Fibroblast of upper back skin (primary cell): ENCODE measurements at regions not wholly inside any gene's neighbourhood (a gene's known extent, or its start where the extent isn't known, plus 50 kb on each side); places are given as distances from the start of the nearest gene placed in this dataset.
"Not testable (repeated sequence)": the region's sequence is repeated elsewhere in the genome, so short reads cannot be mapped to it uniquely, and the experiment has no call there.

Experiments
- DNase-seq: peaks from one replicate; pipeline ENCODE4 v3.0.0-alpha.2; 2013

- DNase-seq, result no peak
These were observed 420.4 kb downstream of the DSC3 start for GRCh38 chr18:30622104-30622503.

DNA sequence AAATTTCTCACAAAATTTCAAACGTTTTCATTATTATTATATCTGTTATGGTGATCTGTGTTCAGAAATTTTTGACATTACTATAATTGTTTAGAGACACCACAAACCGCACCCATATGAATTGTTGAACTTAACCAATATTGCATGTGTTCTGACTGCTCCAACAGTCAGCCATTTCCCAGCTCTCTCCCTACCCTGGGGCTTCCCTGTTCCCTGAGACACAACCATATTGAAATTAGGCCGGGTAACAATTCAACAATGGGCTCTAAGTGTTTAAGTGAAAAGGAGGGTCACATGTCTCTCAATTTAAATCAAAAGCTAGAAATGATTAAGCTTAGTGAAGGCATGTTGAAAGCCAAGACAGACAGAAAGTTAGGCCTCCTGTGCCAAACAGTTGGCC lies 424.0 kb downstream of the DSC3 start:
- no peak for DNase-seq

GRCh38 chr18:30616414-30616813 lies 426.1 kb downstream of the DSC3 start:
- no peak for DNase-seq

GRCh38 chr18:30613467-30613801 lies 429.1 kb downstream of the DSC3 start:
- no peak for DNase-seq

DNA sequence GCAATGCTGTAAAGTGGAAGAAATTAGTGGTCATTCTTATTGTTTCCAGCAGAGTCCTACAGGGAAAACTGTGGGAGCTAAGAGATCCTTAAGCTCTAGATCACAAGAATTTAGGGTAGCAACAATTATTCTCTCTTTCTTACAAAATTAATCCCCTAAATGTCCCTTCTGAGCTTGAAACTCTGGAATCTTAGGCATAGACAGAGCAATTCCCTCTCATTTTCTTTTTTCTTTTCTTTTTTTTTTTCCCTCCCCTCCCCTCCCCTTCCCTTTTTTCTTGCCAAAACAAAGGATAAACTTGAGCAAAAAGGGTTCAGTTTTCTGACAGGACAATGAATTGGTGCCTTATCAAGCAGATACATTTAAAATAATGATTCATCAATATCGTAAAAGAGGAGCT lies 441.0 kb downstream of the DSC3 start:
- no peak for DNase-seq

DNA sequence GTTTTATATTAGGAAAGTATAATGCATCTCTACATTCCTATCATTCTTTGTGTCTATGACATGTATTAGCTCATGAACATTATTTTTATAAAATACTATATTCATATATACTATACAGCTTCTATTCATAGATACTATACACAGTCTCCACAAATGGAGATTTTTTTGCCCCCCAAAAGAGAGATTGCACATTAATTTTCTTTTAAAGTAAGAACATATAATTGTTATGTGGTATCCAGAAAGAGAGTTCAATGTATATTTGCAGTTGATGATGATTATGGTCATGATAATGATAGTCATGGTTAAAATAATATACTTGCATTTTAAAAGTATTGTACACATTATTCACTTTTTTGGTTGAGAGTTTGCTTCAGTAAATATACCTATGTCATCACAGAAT lies 445.3 kb downstream of the DSC3 start:
- no peak for DNase-seq

DNA sequence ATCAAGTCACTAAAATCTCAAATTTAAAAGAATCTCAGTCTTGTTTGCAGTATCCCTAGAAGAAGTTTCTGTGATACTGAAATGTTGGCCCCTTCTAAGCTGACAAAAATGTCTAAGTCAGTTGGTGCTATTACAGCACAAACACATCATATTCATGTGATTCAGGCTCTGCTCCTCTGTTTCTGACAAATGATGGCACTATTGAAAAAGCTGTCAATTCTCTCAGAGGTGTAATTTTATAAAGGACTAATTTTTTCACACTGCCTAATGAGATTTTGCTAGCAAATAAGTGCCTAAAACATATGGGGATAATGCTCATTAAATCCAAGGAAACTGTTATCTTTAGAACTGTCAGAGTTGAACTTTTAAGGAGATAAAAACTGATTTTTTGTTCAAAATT lies 445.9 kb downstream of the DSC3 start:
- DNase-seq, result no peak

- no peak for DNase-seq
These were observed 446.6 kb downstream of the DSC3 start for GRCh38 chr18:30595942-30596341.

GRCh38 chr18:30594911-30595310 lies 447.6 kb downstream of the DSC3 start:
- not testable (repeated sequence) for DNase-seq

DNA sequence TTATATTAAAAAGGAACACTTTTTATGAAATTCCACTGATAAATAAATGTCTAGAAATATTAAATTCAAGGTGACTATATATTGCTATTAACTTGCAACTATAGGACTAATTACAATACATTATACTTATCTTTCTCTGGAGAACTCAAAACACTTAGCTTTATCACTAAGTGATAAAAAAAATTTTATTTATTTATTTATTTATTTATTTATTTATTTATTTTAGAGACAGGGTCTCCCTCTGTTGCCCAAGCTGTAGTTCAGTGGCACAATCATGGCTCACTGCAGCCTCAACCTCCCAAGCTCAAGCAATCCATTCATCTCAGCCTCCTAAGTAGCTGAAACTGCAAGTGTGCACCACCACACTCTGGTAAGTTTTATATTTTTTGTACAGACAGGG lies 451.1 kb downstream of the DSC3 start:
- no peak for DNase-seq

GRCh38 chr18:30588673-30589164 lies 453.8 kb downstream of the DSC3 start:
- DNase-seq, result no peak

GRCh38 chr18:30583768-30584167 lies 458.8 kb downstream of the DSC3 start:
- no peak for DNase-seq

DNA sequence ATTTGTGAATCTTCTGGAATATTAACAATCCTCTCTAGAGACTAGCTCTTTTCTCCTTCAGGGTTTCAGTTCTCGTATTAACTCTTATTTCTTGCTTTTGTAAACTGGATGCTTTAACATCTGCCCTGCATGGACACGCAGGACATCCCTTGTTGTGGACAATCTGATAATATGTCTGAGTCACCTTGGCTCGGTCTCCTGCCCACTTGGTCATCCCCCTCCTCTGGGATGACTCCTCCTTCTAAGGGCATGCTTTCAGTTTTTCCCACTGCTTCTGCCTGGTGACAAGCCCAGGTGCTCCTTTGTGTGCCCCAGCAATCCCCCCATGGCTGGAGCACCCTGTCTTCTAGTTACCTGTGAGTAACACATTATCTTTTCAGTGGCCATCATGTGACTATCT lies 460.5 kb downstream of the DSC3 start:
- no peak for DNase-seq

DNA sequence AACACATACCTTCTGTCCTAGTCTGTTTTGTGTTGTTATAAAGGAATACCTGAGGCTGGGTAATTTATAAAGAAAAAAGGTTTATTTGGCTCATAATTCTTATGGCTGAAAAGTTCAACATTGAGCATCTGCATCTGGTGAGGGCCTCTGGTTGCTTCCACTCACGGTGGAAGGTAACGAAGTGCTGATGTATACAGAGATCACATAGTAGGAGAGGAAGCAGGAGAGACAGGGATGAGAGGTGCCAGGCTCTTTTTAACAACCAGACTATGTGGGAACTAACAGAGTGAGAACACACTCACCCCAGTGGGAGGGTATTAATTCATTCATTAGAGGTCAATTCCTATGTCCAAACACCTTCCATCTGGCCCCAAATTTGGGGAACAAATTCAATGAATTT lies 463.8 kb downstream of the DSC3 start:
- DNase-seq, result no peak

DNA sequence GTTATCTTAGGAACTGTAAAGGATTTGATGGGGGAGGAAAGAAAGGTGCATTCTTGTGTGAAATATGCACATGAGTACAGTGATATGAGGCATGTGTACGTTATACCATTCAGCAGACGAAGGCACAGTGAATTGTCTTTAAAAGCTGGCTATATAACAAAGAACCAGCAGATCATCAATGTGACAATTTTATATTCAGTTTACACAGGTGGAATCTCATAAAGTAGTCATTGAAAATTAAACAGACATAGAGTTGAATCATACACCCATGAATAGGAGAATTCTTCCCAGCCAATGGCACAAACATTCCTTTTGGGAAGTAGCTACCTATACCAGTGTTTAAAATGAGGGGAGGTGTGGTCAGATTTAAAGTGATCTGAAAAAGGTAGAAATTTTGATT lies 470.3 kb downstream of the DSC3 start:
- no peak for DNase-seq

GRCh38 chr18:30568333-30568732 lies 474.2 kb downstream of the DSC3 start:
- DNase-seq, result no peak

GRCh38 chr18:30566877-30567276 lies 475.7 kb downstream of the DSC3 start:
- DNase-seq, result no peak

GRCh38 chr18:30562231-30562630 lies 480.3 kb downstream of the DSC3 start:
- no peak for DNase-seq

GRCh38 chr18:30556112-30556511 lies 486.4 kb downstream of the DSC3 start:
- no peak for DNase-seq

DNA sequence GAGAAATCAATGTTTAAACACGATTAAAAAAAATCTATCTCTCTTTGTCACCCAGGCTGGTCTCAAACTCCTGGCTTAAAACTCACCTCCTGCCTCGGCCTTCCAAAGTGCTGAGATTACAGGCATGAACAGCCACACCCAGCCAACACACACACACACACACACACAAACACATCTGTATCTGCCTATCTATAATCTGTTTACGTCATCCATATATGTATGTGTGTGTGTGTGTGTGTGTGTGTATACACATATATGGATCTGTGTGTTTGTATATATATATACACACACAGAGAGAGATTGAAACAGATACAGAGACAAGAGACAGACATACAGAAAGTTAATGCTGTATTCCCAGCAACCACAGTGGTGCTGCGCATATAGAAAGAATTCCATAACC lies 497.1 kb downstream of the DSC3 start:
- no peak for DNase-seq

DNA sequence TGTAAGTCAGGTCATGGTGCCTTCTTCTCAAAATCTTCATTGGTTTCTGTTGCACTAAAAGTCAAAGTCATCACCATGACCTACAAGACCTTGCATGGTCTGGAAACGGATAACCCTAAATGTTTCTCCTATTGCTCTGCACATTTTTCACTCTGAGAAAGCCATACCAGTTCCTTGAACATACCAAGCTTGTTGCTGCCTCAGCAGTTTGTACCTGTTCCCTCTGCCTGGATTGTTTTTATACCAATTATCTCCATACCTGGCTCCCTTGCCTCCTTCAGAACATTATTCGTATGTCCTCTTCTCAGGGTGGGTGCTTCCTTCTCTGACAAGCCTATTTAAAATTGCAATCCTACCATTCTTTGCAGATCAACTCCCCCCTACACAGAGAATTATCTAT lies 498.4 kb downstream of the DSC3 start:
- DNase-seq, result no peak

DNA sequence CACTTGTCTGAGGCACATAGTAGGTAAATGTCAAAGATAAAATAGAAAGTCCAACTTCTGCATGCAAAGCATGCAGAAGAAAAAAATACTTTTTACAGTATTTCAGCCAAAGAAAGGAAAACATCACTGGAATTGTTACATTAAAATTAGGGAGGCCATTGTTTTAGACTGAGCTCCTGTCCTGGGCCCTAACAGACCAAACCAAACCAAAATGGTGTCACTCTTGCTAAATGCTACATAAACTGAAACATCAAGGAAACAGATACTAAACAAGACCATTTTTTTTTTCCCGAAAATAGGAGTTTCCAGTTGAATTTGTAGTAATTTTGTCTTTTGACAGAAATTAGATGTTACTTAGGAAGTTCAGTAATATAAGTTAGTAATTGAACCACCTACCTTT lies 508.8 kb downstream of the DSC3 start:
- DNase-seq, result no peak

DNA sequence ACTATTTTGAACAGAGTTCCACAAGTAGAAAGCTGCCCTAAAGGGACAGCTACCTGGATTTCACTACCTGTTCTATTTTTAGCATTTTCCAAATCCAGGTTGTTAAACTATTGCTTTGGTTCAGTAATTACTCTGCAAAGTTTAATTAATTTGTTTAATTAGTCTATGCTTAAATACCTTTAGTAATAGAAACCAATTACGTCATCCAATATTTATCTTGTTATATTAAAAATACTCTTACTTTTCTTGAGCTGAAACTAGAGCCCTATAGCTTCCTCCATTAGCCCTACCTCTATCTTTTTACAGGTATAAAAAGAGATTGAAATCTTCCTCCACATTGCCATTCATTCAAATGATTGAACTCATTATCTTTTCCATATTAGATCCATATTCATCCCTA lies 514.6 kb downstream of the DSC3 start:
- no peak for DNase-seq

GRCh38 chr18:30527226-30527625 lies 515.3 kb downstream of the DSC3 start:
- DNase-seq, result no peak

DNA sequence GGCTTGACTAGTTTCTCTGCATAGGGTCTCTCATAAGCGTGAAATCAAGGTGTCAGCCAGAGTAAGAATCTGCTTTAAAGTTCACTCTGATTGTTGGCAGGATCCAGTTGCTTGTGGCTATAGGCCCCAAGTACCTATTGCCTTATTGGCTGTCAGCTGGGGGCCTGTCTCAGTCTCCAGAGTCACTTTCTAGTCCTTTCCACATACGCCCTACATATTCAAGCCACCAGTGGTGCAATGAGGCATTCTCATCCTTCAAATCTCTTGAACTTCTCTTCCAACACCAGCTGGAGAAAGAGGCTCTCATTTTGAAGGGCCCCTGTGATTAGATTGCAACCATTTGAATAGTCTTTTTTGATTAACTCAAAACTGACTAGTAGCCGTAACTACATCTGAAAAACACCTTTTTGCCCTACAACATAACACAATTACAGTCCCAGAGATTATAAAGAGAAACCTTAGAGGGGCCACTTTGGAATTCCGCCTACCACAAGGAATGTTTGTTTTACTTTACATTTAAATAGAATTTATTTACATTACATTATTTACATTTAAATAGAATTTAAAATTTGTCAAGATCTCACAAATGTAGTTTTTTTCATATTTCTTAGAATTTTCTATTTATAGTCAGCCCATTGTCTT lies 520.1 kb downstream of the DSC3 start:
- no peak for DNase-seq

DNA sequence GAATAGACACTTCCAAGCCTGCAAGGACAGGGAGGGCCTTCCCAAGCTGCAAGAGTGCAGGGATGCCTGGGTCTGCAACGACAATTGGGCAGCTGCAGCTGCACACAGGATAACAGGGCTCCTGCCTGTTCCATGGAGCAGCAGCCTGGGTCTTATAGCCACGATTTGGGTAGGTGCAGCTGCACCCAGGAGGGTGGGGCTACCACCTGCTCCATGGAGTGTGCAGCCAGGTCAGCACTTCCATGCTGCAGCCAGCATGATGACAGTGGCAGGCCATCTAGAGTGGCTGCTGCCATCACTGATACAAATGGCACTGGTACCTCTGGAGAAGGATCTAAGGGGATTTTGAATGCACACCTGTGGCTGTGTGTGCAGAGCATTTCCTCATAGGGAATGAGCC lies 528.5 kb downstream of the DSC3 start:
- no peak for DNase-seq
